ENCODE measurements at regions not wholly inside any gene's neighbourhood (a gene's known extent, or its start where the extent isn't known, plus 50 kb on each side); places are given as distances from the start of the nearest gene placed in this dataset.

GRCh38 chr21:18771845-18772380 lies 368.3 kb upstream of the TMPRSS15 start:
- TF ChIP-seq, protein P1, sequence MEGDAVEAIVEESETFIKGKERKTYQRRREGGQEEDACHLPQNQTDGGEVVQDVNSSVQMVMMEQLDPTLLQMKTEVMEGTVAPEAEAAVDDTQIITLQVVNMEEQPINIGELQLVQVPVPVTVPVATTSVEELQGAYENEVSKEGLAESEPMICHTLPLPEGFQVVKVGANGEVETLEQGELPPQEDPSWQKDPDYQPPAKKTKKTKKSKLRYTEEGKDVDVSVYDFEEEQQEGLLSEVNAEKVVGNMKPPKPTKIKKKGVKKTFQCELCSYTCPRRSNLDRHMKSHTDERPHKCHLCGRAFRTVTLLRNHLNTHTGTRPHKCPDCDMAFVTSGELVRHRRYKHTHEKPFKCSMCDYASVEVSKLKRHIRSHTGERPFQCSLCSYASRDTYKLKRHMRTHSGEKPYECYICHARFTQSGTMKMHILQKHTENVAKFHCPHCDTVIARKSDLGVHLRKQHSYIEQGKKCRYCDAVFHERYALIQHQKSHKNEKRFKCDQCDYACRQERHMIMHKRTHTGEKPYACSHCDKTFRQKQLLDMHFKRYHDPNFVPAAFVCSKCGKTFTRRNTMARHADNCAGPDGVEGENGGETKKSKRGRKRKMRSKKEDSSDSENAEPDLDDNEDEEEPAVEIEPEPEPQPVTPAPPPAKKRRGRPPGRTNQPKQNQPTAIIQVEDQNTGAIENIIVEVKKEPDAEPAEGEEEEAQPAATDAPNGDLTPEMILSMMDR (IDR thresholded peaks at IDR 0.05) = no peak
- TF ChIP-seq POLR2A (IDR thresholded peaks at IDR 0.05) = no peak

All from heart left ventricle (tissue), 13 donors.